Astrocyte (in vitro differentiated cells and primary cell): ENCODE measurements at regions not wholly inside any gene's neighbourhood (a gene's known extent, or its start where the extent isn't known, plus 50 kb on each side); places are given as distances from the start of the nearest gene placed in this dataset.

Source experiments
- EZH2 ChIP-seq: IDR thresholded peaks from 2 replicates; pipeline ENCODE4 v1.6.1; 2012; ENCODE audit warnings: mild to moderate bottlenecking, low read length, inconsistent platforms; ENCODE audit not compliant: insufficient read depth
- TF ChIP-seq, protein P1 (sequence below): IDR thresholded peaks from 2 replicates; pipeline ENCODE4 v1.5.1; 2011; ENCODE audit warnings: low read depth, mild to moderate bottlenecking, inconsistent platforms, low read length, moderate library complexity; ENCODE audit not compliant: insufficient read depth

DNA sequence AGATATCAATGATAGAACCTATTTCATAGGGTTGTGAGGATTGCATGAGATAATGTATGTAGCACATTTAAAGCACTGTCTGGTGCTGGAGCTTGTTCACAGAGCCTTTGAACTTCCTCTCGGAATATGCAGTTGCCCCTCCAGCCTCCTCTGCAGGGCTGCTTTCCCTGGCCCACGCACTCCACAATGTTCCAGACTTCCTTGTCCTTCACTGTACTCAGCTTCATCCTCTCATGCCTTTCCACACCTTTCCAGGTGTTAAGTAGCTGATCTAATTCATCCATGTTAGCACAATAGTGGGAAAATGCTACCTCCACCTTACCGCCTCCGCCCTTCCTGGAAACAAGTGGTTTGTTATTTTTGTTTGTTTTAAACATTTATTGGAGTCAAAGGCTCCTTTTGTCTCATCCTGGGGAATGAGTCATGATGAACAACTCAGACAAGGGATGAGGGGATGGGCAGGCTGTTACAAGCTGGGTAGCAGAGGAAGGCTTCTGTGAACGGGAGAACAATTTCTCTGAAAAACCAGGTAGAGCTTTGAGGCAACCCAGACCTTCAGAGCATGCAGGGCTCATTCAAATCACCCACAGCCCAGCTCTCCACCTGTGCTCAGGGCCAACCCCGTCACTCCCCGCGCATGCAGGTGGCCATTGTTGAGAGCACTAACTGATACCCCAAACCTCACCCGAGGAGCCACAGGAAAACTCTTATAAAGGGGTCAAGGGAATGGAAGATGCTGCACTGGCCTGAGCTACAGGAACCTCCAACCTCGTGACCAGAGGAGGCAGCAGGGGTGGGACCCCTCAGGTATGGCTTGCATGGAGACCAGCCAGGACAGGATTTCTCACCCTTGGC, 84.9 kb upstream of the TBL1X start:
- TF ChIP-seq EZH2 = no peak
- TF ChIP-seq, protein P1, sequence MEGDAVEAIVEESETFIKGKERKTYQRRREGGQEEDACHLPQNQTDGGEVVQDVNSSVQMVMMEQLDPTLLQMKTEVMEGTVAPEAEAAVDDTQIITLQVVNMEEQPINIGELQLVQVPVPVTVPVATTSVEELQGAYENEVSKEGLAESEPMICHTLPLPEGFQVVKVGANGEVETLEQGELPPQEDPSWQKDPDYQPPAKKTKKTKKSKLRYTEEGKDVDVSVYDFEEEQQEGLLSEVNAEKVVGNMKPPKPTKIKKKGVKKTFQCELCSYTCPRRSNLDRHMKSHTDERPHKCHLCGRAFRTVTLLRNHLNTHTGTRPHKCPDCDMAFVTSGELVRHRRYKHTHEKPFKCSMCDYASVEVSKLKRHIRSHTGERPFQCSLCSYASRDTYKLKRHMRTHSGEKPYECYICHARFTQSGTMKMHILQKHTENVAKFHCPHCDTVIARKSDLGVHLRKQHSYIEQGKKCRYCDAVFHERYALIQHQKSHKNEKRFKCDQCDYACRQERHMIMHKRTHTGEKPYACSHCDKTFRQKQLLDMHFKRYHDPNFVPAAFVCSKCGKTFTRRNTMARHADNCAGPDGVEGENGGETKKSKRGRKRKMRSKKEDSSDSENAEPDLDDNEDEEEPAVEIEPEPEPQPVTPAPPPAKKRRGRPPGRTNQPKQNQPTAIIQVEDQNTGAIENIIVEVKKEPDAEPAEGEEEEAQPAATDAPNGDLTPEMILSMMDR = no peak
